ENCODE measurements at regions not wholly inside any gene's neighbourhood (a gene's known extent, or its start where the extent isn't known, plus 50 kb on each side); places are given as distances from the start of the nearest gene placed in this dataset.

DNA sequence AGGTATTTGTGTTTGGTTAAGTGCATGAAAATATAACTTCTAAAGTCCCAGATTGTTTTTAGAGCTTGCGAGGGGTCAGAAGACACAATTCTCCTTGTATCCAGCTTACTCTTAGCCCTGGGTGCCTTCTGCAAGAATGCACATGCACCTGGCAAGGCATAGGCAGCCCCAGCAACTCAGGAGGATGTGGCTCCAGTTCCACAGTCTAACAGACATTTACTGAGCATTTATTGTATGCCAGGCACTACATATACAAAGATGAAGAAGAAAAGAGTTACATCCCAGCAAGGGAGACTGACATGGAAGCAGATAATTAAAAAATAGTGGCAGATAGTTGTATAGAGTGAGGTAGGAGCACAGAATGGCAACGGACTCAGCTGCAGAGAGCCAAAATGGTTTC lies 101.1 kb upstream of the FRY start:
- no peak for DNase-seq

DNA sequence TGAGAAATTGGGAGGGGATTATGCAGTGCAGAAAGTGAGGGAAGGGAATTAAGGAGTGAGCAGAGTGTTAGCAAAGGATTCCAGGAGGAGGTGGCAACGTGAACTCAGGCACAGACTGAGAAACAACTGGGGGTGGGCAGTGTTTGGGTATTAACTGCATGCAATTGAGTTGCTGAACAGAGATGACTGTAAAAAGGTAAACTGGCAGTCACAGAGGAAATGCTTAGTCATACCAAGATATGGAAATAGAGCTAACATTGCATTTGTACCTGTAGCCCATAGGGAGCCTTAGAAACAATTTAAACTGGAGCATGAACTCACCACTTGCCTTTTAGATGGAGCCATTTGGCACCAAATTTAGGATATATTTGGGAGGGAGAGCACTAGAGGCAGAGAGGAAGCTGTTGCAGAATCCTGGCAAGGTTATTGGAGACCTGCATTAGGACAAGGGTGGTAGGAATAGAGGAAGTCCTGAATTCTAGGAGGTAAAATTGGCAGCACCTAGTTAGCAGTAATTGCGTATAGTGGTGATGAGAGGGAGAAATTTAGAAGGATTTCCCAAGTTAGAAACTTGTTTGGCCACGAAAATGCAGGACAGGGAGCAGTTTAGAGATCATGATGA lies 100.6 kb upstream of the FRY start:
- DNase-seq, result no peak

DNA sequence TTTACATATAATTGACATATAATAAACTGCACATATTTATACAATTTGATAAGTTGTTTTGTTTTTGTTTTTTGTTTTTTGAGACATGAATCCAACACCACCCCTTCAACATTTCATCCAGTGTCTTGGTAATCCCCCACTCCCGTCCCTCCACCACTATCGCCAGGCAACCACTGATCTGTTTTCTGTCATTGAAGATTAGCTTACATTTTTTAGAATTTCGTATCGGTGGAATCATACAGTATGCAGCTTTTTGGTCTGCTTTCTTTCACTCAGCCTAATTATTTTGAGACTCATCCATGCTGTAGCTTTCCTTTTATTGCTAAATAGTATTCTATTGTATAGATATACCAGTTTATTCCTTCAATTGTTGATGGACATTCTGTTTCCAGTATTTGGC lies 94.1 kb upstream of the FRY start:
- DNase-seq, result no peak

DNA sequence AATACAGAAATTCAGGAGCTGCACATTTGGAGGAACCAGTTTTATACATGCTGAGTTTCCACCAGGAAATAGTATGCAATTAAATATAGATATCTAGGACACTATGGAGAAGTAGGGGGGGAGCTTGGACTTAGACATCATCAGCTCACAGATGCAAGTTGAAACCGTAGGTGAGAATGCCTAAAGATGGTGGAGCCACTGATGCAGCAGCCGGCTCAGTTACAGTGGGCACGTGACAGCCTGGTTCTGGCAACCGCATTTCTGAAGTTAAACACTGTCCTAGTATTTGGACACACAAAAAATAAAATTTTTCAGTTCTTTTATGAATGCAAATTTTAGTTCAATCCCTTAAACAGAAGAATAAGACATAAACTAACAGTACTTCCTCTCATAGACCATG lies 91.5 kb upstream of the FRY start:
- DNase-seq, result no peak

- DNase-seq, result no peak
Observed at GRCh38 chr13:31943591-31943990, 88.0 kb upstream of the FRY start.

- DNase-seq, result no peak
Observed at GRCh38 chr13:31944262-31945160, 87.1 kb upstream of the FRY start.

DNA sequence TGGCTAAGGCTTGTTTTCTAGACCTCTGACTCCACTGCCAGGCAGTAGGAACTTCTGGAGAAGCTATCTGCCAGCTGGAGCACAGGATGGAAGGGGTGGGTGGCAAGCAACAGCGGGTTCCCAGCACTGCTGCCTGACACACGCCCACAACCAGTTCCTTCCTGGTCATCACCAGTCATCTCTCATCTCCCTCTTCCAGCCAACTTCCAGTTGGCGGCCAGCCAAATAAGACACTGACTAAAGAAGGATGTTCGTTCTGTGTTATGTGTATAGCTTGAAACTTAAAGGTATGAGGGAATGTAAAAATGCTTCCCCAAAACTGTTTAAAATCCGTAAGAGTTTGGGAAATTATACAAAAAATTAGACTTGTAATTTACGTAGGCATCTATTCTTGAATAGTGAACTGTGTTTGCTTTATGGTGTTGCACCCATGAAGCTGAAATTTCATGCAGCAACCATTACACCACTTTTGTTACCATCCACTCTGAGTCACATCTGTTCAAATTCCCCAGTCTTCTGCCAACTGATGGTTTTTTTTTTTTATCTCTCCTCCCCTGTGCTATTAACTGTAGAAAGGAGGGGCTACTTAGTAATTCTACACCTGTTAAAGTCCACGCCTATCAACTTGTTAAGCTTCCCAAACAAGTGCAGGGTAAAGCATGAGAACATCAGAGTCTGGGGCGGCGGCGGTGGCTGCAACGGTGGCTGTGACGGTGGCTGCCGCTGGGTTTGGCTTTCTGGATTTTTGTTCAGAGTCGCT lies 86.2 kb upstream of the FRY start:
- no peak for DNase-seq

DNA sequence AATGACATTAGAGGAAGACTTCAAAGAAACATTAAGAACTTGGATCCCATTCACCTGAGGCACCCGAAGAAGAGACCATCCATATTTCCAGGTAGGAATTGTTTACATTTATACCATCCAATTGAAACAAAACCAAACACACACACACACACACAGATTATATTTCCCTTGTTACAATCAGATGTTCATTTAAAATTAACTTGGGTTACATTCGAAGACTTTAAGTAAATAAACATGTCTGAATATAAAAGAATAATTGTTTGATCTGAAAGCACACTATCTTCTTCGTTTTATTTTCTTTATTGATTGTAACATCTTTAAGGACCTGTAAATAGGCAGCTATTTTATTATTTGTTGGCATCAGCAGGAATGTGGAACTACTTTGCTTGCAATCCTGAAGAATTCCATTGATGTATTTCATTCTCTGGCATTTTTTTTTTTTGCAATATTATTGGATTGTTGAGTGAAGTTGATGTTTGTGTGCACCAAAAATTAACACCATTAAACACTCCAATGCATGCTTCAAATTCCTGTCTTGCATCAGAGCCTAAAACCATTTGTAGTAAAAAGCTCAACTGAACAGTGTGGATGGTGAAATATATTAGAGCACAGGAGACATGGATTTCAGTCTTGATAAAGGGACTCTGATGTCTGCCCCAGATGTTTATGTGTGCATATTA lies 85.3 kb upstream of the FRY start:
- DNase-seq, result no peak

DNA sequence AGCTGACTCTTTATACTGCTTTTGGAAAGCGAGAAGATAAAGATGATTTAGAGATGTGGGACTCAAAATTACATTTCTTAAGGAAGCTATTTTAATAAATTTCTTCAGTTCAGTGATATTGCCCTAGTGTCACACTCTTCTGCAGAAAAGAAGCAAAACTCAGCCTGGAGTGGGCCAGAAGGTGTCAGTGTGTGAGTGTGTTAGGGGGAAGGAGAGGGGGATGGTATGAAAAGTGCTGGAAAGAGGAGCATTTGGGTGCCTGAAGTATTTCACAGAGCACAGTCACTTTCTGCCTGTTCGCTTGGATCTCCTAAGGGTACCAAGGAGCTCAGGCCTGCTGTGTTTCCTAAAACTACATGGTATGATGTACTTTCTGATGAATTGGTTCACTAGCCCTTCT lies 84.5 kb upstream of the FRY start:
- no peak for DNase-seq

- no peak for DNase-seq
Observed at GRCh38 chr13:31947506-31947905, 84.1 kb upstream of the FRY start.

GRCh38 chr13:31949486-31949885 lies 82.1 kb upstream of the FRY start:
- DNase-seq, result no peak

DNA sequence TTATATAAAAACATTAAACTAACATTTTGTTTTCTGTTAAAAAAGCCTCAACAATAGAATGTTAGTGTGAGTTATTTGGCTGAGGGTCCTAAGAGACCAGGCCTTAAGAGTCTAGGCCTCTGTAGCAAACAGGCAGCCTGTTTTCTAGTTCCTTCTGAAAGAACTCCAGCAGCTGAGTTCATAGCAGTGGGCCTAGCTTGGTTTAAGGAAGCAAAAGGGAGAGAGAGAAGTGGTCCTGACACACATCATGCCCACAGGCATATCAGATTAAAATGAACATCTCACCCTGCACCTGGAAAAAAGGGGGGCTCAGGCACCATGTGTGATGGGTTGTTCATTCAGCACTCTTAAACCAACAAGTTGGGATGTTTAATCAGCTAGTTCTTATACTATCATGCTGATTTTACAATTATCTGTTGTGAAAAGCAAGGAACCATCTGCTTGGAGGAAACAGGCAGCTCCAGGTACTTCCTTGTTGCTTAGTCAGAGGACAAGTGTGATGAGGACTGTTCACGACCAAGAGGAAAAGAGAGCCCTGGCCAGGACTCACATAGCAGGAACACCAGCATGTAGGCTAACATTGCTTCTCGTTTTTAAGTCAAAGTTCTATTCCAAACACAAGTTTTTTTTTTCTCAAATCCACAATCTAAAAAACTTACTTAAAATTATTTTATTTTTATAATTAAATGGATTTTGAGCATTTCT lies 81.3 kb upstream of the FRY start:
- DNase-seq, result no peak

- DNase-seq, result no peak
Observed at GRCh38 chr13:31951215-31951678, 80.3 kb upstream of the FRY start.

DNA sequence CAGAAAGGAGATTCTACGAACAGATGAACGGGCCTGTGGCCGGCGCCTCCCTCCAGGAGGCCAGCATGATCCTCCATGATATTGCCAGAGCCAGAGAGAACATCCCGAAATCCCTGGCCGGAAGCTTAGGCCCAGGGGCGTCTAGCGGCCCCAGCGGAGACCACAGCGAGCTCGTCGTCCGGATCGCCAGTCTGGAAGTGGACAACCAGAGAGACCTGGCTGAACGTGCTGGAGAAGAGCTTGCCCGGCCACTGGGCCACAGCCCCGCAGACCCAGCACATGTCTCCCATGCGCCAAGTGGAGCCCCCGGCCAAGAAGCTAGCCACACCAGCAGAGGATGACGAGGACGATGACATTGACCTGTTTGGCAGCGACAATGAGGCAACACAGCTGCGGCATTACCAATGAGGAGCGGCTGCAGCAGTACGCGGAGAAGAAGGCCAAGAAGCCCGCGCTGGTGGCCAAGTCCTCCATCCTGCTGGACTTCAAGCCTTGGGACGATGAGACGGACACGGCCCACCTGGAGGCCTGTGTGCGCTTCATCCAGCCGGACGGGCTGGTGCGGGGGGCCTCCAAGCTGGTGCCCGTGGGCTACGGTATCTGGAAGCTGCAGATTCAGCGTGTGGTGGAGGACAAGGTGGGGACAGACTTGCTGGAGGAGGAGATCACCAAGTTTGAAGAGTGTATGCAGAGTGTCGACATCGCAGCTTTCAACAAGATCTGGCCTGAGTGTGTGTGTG lies 78.8 kb upstream of the FRY start:
- no peak for DNase-seq

DNA sequence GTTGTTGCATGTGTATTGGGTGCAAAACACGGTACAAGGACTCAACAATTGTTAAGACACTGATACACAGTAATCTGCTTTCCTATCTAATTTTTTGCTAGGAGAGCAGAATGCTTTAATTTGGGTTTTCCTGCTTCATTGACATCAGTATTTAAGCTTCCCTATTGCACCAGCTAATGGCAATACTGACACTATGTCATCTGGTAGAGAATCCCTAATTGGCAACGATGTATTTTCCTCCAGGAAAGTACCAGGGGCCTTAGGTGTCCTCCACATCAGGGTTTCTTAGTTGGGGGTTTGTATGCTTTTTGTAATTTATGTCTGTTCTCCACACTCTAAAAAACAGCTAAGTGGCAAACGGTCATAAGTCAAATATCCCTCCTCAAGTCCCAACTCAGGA lies 76.5 kb upstream of the FRY start:
- no peak for DNase-seq

GRCh38 chr13:31955741-31956140 lies 75.8 kb upstream of the FRY start:
- no peak for DNase-seq

DNA sequence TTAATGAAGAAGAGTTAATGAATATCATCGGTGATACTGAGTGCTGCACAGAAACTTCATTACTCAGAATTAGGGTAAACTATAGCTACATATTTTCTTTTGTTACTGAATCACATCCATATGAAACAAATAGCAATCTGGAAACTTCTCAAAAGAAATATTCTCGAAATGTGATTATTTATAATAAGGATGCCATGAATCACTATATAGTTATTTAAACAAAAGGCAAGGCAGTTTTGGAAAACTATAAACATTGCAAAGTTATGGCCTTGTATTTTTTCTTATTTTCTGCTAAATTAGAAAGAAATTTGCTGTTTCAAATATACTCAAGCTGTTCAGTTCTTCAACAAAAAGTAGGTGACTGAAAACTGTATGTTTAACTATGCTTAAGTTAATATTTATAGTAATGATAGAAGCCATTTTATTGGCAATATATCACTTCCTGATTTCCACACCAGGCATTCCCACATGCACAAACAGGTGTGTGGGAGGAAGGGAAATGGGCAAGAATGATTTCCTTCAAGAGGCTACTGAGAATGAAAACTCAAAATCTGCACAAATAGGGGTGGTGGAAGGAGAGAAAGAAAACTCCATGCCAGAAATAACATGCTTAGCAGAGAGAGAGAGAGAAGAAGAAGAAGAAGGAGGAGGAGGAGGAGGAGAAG lies 74.5 kb upstream of the FRY start:
- no peak for DNase-seq

- DNase-seq, result no peak
Observed at GRCh38 chr13:31957772-31958171, 73.8 kb upstream of the FRY start.

DNA sequence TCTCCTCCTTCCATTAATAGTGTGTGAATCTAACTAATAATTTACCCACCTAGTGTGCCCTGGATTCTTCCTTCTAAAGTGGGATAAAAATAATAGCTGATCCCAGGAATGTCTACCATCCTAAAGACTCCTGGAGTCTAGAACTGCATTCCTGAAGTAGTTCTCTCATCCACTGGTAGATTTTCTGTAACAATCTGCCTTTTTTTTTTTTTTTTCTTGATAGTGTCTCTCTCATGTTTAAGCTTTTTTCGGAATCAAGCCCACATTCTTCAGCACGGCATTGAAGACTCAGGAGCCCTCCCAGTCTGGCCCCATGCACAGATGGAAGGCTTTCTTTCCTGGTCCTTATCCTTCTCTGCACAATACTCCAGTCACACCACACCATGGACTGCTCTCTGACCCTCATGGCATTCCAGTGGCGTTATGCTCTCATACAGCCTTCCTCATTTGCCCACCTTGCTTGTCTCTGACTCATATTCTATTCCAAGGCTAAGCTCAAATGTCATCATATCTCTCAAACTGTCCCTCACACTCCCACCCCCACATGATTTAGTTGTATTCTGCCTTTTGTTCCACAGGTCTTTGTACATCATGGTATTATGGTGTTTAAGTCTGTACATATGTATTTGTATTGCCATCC lies 68.7 kb upstream of the FRY start:
- DNase-seq, result no peak

DNA sequence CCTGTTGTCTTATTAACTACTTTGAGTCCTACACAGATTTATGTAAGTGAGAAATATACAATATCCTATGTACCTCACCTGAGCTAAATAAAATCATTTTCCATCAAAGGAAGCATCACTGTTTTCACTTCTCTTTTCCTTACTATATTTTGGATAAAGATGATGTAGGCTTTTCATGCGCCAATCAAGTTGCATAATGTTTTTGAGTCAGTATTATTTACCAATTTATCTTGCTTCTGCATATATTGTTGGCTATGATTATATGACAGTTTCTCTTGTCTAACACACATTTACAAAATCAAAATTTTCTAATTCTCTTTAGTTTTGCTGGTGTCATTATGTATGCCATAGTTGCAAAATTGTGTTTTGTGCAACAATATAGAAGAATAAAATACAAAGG lies 67.9 kb upstream of the FRY start:
- DNase-seq, result no peak

- no peak for DNase-seq
Observed at GRCh38 chr13:31964168-31964567, 67.4 kb upstream of the FRY start.

All from activated gamma-delta T cell treated with Interleukin-2 at 50 U/mL for 16 hours (primary cell).